Gastrocnemius medialis (tissue), 4 donors: ENCODE measurements at regions not wholly inside any gene's neighbourhood (a gene's known extent, or its start where the extent isn't known, plus 50 kb on each side); places are given as distances from the start of the nearest gene placed in this dataset.

Experiments used
- ATAC-seq, 2 donors: fragments of 150-250 bp; one replicate each; pipeline ENCODE4 v1.9.1; 2016
- DNase-seq, 2 donors: peaks; one replicate each; pipeline ENCODE4 v3.0.0-alpha.2; 2019
- H3K27ac ChIP-seq, 4 donors: fragments of 200-600 bp; sonication (generic); 1 replicate in 1 of 4; 2 replicates in 3 of 4; pipeline ENCODE4 v1.5.1; 2016 to 2018; ENCODE audit warnings: mild to moderate bottlenecking in 2 of 4, moderate library complexity in 1 of 4
- H3K27me3 ChIP-seq, 3 donors: fragments of 200-600 bp; sonication (generic) in 2 of 3; 1 replicate in 1 of 3; 2 replicates in 2 of 3; pipeline versions ENCODE4 v1.5.1 to v1.6.0; 2016 to 2019; ENCODE audit warnings: mild to moderate bottlenecking in 1 of 3, moderate library complexity in 1 of 3
- H3K36me3 ChIP-seq, 2 donors: fragments of 200-600 bp; sonication (generic) in 1 of 2; one replicate each; pipeline ENCODE4 v1.5.1; 2017 to 2018
- H3K4me1 ChIP-seq, 2 donors: fragments of 200-600 bp; sonication (generic) in 1 of 2; one replicate each; pipeline ENCODE4 v1.5.1; 2016 to 2017; ENCODE audit warnings: mild to moderate bottlenecking in 2 of 2
- H3K4me3 ChIP-seq, 4 donors: fragments of 200-600 bp; sonication (generic) in 3 of 4; 1 replicate in 1 of 4; 2 replicates in 3 of 4; pipeline ENCODE4 v1.5.1; 2016 to 2019; ENCODE audit warnings: mild to moderate bottlenecking in 2 of 4
- H3K9me3 ChIP-seq, 3 donors: fragments of 200-600 bp; sonication (generic) in 2 of 3; 1 replicate in 1 of 3; 2 replicates in 2 of 3; pipeline ENCODE4 v1.5.1; 2016 to 2019
- CTCF ChIP-seq, 5 experiments: fragments of 450-650 bp in 3 of 5; fragments of 200-600 bp in 2 of 5; sonication (generic) in 2 of 5; IDR thresholded peaks in 4 of 5; conservative IDR thresholded peaks in 1 of 5; 1 replicate in 4 of 5; 2 replicates in 1 of 5; pipeline ENCODE4 v1.5.1; 2016 to 2019; ENCODE audit warnings: antibody characterized with exemption in 5 of 5, mild to moderate bottlenecking in 3 of 5, moderate library complexity in 3 of 5
- POLR2A ChIP-seq, 2 donors: fragments of 450-650 bp; IDR thresholded peaks; one replicate each; pipeline ENCODE4 v1.6.1; 2017; ENCODE audit warnings: antibody characterized with exemption in 2 of 2, mild to moderate bottlenecking in 2 of 2, moderate library complexity in 2 of 2
- in situ Hi-C, 4 donors: fragments of 200-750 bp; cut with MboI; loops; one replicate each; pipeline versions ENCODE4 v1.15.0 to v1.8.0; 2017; ENCODE audit warnings: low sequenced_read_pairs in 4 of 4
- intact Hi-C: fragments of 100-400 bp; cut with DNase I; formaldehyde crosslinking; loops from one replicate; pipeline ENCODE4 v1.15.1; 2023; ENCODE audit warnings: low total_unique reads

- Histone ChIP-seq H3K27me3 (no peaks in the 10 kb centered on the region), H3K4me3 (no peak overlapping the region), H3K27ac (no peak overlapping the region), H3K4me1 (no peaks in the 10 kb centered on the region), H3K36me3 (no peaks in the 10 kb centered on the region), H3K9me3 (no peaks in the 10 kb centered on the region)
- TF ChIP-seq POLR2A (IDR thresholded peaks at IDR 0.05) (no peak), CTCF (IDR thresholded peaks at IDR 0.05 in 4 of 5, conservative IDR thresholded peaks at IDR 0.05 in 1 of 5) (no peak)
- ATAC-seq (no peak), DNase-seq (no peak)
- intact Hi-C loops (no loop called here), in situ Hi-C loops (no loop called here)
Measured at GRCh38 chr13:79943346-79944023, 397.4 kb downstream of the SPRY2 start.

GRCh38 chr13:79941752-79942151 lies 399.2 kb downstream of the SPRY2 start:
- no peak for ATAC-seq
- no peak for TF ChIP-seq CTCF (IDR thresholded peaks at IDR 0.05 in 4 of 5, conservative IDR thresholded peaks at IDR 0.05 in 1 of 5)
- TF ChIP-seq POLR2A (IDR thresholded peaks at IDR 0.05), result no peak
- DNase-seq, result no peak
- no peak overlapping the region for H3K27ac ChIP-seq
- H3K4me3 ChIP-seq, result no peak overlapping the region
- in situ Hi-C loops, result no loop called here
- no peaks in the 10 kb centered on the region for H3K9me3 ChIP-seq
- no peaks in the 10 kb centered on the region for H3K36me3 ChIP-seq
- intact Hi-C loops, result no loop called here
- peaks cover 3 to 4% of the 10 kb centered on the region in 2 donors for H3K4me1 ChIP-seq
- H3K27me3 ChIP-seq, result no peaks in the 10 kb centered on the region

- intact Hi-C loops (no loop called here), in situ Hi-C loops (no loop called here)
- Histone ChIP-seq H3K27ac (no peak overlapping the region), H3K4me3 (no peak overlapping the region), H3K36me3 (no peaks in the 10 kb centered on the region), H3K4me1 (peaks cover 6 to 10% of the 10 kb centered on the region in 2 donors), H3K27me3 (no peaks in the 10 kb centered on the region), H3K9me3 (no peaks in the 10 kb centered on the region)
- ATAC-seq (no peak), DNase-seq (no peak)
- TF ChIP-seq POLR2A (IDR thresholded peaks at IDR 0.05), result no peak
- TF ChIP-seq CTCF (IDR thresholded peaks at IDR 0.05 in 4 of 5, conservative IDR thresholded peaks at IDR 0.05 in 1 of 5), result no peak
Measured at GRCh38 chr13:79939689-79940088, 401.2 kb downstream of the SPRY2 start.

- no peak overlapping the region for H3K27ac ChIP-seq
- TF ChIP-seq POLR2A (IDR thresholded peaks at IDR 0.05), result no peak
- no peak for TF ChIP-seq CTCF (IDR thresholded peaks at IDR 0.05 in 4 of 5, conservative IDR thresholded peaks at IDR 0.05 in 1 of 5)
- H3K4me1 ChIP-seq, result peaks cover 6 to 10% of the 10 kb centered on the region in 2 donors
- ATAC-seq (no peak), DNase-seq (no peak)
- no peaks in the 10 kb centered on the region for H3K27me3 ChIP-seq
- no peaks in the 10 kb centered on the region for H3K9me3 ChIP-seq
- intact Hi-C loops, result no loop called here
- H3K36me3 ChIP-seq, result no peaks in the 10 kb centered on the region
- no peak overlapping the region for H3K4me3 ChIP-seq
- in situ Hi-C loops, result no loop called here
Measured at GRCh38 chr13:79937771-79938216, 403.1 kb downstream of the SPRY2 start.

GRCh38 chr13:79937311-79937710 lies 403.6 kb downstream of the SPRY2 start:
- H3K27ac ChIP-seq, result peak overlapping the region in 1 of 4 donors; percentile 35
- DNase-seq (no peak), ATAC-seq (no peak)
- intact Hi-C loops, result no loop called here
- no peak for TF ChIP-seq POLR2A (IDR thresholded peaks at IDR 0.05)
- H3K36me3 ChIP-seq, result no peaks in the 10 kb centered on the region
- H3K9me3 ChIP-seq, result no peaks in the 10 kb centered on the region
- peaks cover 6 to 10% of the 10 kb centered on the region in 2 donors for H3K4me1 ChIP-seq
- no peaks in the 10 kb centered on the region for H3K27me3 ChIP-seq
- no peak overlapping the region for H3K4me3 ChIP-seq
- in situ Hi-C loops, result no loop called here
